Activated CD4-positive, alpha-beta T cell treated with anti-CD3 and anti-CD28 coated beads, Interleukin-2, Interleukin-6, amounts not matched to agents 100 ng/mL and 50 ng/mL, durations not matched to agents 16 hours and 8 hours (primary cell): ENCODE measurements at regions not wholly inside any gene's neighbourhood (a gene's known extent, or its start where the extent isn't known, plus 50 kb on each side); places are given as distances from the start of the nearest gene placed in this dataset.

ENCODE experiments used
- DNase-seq: peaks from one replicate; pipeline ENCODE4 v3.0.0-alpha.2; 2020

DNA sequence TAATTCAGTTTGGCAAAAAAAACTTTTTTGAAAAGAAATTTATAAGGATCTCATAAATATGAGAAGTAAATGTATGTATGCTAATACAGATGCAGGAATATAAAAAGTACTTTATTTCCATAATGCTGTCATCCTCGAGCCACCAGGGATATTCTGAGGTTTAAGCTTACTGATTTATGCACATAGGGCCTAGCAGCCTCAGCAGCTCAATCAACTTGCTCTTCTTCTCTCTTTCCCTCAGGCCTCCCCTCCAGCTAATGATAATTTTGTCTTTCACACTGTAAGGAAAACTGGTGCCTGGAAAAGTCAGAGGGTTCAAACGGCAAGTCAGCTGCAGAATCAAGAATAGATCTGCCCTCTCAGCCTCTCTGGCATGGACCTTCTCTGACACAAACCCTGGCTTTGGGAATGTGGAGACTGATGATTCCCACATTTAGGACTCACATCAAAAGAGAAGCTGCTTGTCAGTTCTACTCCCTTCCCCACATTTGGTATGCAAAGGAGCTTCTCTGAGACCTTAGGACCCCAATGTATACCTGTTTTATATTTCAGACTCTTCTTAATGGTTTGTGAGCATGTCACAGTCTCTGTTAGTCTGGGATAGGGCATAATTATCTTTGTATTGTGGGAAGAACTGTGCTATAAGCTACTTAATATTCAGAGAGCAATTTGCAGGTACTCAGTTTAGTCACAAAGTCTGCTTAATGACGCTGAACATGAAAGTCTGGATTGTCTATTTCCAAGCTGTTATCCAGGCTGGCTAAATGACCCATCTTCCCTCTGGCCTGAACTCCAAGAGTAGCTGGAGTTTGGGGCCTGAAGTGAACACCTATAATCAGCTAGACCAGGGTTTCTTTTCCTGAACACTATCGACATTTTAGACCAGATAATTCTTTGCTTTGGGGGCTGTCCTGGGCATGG lies 52.1 kb upstream of the DIPK1A start:
- DNase-seq: no peak

DNA sequence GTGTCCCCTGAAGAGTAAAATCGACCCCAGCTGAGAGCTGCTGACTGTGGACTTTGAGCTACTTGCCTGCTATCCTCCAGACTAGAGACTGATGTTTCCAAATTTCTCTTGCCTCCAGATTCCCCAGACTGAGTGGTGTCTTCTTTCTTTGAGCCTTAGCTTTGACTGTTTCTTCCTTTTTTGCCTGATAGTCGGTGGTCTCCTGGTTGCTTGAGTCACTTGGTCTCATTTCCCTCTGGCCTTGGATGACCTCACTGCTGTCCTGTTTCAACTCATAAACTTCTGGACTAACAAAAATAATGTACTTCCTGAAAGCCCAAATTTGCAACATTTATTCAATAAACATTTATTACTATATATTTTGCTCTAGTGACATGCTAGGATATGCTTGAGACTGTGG lies 52.9 kb upstream of the DIPK1A start:
- no peak for DNase-seq

DNA sequence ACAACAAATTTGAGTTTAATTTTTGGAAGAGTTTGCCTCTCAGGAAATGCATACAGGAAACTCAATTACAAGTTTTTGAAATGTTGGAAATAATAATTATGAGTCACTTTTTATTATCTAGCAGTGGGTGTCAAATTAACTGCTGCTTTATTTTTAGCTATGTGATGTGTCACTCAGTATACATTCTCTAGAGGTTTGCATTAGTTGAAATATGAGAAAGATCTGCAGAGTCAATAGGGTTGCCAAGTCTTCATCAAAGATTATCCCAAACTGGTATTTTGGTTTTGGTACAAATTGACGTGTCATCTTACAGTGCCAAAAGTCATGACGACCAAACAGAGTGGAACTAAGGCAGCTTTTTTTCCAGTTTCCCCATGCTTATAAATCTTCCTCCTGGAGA lies 54.3 kb upstream of the DIPK1A start:
- DNase-seq: no peak

DNA sequence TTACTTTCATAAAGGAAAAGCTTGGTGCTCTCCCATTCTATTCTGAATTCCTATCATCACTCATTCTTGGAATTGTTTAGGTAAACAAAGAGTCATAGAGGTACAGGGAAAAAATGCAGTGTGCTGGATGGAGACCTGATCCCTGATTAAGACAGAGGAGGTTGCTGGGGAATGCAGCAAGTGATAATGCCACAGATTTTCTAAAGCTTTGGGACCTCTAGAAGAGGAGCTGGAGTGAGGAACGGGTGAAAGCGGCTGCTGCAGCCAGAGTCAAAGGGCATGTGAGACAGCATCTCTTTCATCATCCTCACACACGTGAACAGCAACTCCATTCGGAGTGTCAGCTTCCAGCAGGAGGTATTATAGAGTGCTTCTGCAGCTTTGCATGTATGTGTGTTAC lies 54.9 kb upstream of the DIPK1A start:
- DNase-seq: no peak

DNA sequence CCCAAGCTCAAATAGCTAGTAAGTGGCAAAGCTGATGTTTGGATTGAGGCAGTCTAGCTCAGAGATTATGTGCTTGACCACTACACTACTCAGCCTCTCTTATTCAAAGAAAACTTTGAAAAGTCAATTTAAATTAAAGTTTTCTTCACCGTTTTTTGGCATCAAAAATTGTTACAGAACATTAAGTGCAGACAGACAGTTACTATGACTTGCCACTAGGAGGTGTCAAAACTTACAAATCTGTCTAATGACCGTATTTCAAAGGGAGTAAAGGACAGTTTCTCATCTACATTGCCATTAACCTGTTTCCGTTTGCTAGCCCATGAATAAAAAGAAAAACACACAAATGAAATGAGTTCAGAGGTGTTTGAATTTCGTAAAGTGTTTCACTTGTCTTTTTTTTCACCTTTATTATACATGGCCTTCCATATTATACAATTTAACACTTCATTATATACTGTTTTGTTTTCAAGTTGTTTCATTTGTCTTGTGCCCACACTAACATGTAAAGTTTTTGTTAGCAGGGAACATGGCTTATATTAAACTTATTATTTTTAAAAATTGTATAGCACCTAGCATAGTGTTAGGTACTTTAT lies 57.4 kb upstream of the MTF2 start:
- DNase-seq: peak; percentile 61

DNA sequence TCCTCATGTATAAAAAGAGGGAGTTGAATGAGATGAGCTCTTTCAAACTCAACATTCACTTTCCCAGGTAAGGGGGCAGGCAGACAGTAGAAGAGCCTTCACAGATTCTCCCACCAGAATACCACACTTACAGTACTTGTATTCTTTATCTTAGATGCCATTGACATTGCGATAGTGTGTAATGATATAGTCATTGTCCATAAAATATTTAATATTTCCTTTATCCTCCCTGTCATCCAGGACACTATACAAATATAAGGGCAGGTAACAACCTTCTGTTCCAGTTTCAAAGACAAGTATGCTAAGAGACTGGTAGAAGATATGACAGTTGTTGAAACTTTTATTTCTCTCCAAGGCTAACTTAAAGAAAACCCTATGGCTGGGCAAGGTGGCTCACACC lies 56.5 kb upstream of the MTF2 start:
- DNase-seq: no peak

DNA sequence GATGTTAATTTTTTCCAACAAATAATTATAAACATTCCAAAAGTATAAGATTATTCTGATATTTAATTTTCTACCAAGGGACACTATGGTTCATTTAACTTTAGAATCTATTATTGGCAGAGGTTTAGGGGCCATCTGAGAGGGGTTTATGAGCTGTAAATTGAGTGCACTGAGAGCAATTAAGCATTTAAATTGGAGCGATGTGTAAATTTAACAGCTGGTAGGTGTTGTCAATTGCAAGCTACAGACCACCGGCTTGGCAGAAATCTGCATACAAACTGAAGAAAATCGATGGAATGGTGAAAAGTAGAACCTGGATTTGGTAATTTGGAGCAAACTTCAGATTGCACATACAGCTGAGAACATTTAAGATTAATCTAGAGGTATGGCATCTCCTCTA lies 55.8 kb upstream of the MTF2 start:
- DNase-seq: no peak

DNA sequence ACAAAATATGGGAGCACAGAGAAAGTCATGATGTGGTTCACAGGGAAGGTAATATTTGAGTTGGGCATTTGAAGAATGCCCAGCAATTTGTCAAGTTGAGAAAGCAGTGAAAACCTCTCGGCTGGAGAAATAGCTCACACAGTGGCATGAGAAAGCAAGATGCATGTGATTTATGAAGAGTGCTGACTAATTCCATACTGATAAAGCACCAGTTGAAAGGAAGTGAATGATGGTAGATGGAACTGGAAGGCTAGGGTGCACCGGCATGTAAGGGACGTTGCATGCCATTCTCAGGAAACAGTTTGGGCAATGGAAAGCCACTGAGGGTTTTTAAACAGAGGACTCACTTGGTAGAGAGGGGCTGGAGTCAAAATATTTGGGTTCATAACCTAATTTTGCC lies 53.5 kb upstream of the MTF2 start:
- peak; percentile 11 for DNase-seq

DNA sequence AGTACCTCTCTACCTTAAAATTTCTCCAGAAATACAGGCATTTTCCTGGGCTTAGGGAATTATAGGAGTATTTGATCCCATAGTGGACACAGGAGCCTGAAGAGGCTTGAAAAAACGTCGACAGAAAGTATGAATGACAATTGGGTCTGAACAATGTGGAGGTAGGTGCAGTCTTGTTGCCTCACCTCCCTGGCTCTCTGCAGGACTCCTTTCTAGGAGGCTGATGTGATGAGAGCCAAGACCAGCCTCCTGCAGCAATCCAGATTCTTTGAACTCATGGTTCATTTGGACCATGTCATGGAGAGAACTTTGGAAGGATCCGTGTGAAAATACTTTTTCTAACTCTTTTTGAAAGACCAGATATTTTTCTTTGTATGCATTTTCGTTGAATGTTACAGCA lies 50.5 kb upstream of the MTF2 start:
- DNase-seq: no peak
